NCI-H1436 (cell line): ENCODE measurements at regions not wholly inside any gene's neighbourhood (a gene's known extent, or its start where the extent isn't known, plus 50 kb on each side); places are given as distances from the start of the nearest gene placed in this dataset.

Source experiments
- DNase-seq: peaks from one replicate; lab custom pipeline; 2025; lab: John Stamatoyannopoulos, UW

DNA sequence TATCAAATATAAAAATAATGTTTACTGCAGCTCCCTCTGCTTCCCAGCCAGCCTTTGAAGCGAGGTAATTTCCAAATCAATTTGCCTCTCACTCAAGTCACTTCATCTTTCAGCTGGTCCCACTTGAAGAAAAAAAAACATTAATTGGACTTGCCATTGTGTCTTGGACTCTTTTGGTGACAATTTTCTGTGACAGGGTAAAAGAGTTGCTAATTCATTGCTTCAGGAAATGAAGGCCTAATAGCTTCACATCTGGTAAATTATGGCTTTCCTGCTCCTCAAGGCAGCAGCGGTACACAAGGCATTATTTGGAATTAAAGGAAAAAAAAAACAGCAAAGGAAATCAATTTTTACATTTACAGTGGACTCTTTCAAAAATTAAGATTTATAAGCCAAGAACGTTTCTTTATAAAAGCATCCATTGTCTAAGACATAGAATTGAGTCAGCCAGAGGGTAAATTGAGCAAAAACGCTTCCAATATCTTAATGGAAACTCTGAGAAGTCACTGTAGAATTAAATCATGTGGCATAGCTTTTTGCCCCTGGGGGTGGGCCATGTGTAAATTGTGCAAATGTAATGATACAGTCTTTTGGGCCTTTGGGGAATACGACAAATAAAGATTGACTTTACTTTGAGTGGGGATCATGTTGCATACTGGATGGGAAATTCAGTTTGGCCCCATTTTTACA is 102.5 kb downstream of the LYPLAL1 start:
- peak; percentile 96 for DNase-seq

DNA sequence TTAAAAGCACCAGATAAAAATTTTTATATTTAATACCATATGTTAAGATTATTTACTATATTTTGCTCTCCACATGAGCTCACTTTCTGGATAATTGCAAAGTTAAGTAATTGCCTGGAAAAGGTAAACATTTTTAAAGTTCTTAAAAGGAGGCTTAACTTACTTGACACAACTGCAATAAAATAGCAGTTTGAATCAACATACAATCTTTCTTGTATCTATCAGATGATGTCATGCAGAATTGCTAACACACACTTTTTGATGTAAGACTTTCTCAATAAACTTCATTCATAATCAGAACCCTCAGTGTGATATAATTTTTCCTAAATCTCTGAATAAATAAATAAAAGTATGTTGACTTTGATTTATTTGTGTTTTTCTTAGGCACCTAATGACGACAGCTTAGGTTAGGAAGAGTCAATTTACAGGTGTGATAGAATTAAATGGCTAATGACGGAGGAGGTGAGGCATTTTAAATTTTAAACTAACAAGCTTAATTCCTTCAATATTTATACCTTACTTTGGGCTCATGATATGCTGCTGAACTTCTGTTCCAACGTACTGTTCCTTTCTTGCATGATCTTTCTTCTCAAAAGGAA is 99.5 kb downstream of the LYPLAL1 start:
- DNase-seq, result peak; percentile 11

DNA sequence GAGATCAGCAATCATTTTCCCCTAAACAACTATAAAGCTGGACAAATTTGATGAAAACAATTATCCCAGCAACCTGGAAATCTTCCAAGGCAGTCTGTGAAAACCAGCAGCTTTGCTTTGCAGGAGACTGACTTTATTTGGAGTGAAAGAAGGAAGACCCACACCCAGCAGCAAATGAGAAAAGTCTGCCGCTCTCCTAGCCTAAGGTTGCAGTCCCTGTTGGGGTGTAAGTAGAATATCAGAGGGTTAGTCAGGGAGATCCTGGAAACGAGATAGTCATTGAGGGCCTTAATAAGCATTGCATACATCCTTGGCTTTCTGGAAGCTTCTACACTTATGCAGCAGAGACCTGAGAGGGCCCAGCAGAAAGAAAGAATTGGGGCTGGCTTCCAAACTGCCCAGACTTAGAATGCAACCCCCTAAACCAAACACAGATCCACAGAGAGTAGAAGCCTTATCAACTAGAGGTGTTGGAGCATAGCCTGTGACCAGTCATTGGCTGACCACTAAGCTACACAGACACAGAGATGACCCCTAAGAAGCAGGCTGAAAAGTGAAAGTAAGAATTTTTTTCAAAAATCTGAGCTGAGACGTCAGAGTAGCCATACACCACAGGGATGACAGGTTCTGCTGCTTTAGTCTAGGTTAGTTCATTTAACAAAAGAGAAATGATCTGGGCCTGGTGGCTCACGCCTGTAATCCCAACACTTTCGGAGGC is 98.3 kb downstream of the LYPLAL1 start:
- DNase-seq, result peak; percentile 10

DNA sequence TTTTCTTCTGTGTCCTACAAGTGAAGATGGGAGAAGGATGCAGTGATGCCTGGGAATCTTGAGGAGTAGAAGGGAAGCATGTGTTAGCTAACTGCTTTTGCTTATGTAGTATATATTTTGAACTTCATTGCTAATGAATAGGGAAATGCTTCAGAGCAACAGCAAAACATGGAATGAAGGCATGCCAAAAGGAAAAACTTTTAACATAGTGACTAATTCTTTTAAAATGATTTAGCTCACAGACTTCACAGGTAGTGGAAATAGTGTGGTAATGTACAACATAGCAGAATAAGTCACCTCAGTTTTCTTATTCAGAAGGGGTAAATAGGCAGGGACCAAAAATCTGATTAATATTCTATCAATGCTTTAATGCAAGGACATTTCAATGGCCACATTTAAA is 95.5 kb downstream of the LYPLAL1 start:
- DNase-seq, result no peak

DNA sequence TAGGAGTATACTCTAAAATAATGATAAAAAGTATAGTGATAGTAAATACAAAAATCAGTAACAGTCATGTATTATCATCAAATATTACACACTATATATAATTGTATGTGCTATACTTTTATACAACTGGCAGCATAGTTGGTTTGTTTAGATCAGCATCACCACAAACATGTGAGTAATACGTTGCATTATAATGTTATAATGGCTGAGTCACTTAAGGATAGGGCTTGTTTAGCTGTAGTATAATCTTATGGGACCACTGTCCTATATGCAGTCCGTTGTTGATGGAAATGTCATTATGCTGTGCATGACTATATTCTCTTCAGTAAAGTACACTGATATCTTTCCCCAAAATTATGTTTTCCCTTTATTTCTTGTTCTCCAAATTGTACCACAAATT is 92.8 kb downstream of the LYPLAL1 start:
- no peak for DNase-seq

DNA sequence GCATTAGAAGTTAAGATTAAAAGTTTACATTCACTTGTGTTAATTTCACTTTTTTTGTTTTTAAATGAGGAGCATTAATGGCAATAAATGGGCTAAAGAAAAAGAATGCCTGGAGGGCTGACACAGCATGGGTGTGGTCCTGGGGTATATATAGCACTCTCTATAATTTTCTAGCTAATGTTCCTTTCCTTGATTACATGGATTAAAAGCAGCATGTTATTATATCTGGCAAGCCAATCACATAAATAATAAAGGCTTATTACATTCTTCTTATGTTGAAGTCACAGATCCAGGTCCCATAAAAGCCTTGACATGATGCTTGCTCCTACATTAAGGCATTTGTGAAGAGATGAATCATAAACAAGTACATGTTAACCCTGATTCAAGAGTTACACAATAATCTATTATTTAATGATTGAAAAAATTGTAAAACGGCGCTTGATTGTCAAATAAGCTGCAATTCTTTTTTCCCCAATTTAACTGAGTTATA is 91.4 kb downstream of the LYPLAL1 start:
- peak; percentile 26 for DNase-seq

DNA sequence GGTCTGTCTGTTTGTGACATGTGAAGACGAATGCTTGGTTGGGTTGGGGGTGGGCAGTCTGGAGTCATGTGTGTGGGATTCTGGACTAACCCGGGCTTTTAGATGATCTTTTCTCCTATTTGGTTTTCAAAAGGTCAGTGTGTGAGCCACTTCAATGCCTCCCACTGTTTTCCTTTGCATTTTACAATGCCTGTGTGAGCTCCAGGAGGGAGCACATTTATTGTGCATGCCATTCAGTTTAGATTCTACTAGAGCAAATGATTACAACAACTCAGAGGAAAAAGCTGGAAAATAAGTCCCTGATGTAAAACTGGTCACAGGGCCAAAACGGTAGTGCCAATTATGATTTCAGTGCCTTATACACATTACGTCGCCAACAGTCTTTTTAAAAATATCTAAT is 90.9 kb downstream of the LYPLAL1 start:
- no peak for DNase-seq
